ENCODE measurements at regions not wholly inside any gene's neighbourhood (a gene's known extent, or its start where the extent isn't known, plus 50 kb on each side); places are given as distances from the start of the nearest gene placed in this dataset.

DNA sequence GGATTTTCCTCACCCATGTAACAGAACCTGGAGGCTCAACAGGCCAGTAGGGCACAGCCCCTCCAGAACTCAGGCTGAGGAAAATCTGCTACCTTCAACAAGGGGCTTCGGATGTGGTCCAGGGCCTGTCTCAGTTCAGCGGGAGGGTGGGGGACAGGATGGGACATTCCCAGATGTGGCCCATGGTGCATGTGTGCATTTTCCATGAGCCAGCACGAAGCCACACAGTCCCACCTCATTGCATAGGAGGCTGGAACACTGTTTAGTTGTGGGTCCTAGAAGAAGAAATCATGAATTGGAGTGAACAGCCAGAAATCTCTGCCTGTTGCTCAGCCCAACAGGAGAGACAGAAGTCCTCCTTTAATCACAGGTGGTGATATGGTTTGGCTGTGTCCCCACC lies 469.6 kb upstream of the MYT1L start:
- TF ChIP-seq POLR2A (IDR thresholded peaks at IDR 0.05) (no peak), POLR2AphosphoS5 (IDR thresholded peaks at IDR 0.05) (no peak)
- TF ChIP-seq, protein P1, sequence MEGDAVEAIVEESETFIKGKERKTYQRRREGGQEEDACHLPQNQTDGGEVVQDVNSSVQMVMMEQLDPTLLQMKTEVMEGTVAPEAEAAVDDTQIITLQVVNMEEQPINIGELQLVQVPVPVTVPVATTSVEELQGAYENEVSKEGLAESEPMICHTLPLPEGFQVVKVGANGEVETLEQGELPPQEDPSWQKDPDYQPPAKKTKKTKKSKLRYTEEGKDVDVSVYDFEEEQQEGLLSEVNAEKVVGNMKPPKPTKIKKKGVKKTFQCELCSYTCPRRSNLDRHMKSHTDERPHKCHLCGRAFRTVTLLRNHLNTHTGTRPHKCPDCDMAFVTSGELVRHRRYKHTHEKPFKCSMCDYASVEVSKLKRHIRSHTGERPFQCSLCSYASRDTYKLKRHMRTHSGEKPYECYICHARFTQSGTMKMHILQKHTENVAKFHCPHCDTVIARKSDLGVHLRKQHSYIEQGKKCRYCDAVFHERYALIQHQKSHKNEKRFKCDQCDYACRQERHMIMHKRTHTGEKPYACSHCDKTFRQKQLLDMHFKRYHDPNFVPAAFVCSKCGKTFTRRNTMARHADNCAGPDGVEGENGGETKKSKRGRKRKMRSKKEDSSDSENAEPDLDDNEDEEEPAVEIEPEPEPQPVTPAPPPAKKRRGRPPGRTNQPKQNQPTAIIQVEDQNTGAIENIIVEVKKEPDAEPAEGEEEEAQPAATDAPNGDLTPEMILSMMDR (IDR thresholded peaks at IDR 0.05 in 8 of 11, conservative IDR thresholded peaks at IDR 0.05 in 3 of 11) = no peak
- intact Hi-C loops (cut with DNase I; ENCODE audit: low total_unique reads) = no loop called here
- WGBS, 5 donors = 77 to 90% (median 81%) methylated on average over 3 of the region's 3 CpGs
- H3K27ac ChIP-seq = no peak overlapping the region
- DNase-seq = no peak
- no peak overlapping the region for H3K4me3 ChIP-seq
- no peaks in the 10 kb centered on the region for H3K36me3 ChIP-seq
- peaks cover 0 to 23% (median 6%) of the 10 kb centered on the region in 8 donors for H3K9me3 ChIP-seq
- peaks cover 0 to 4% (median 0%) of the 10 kb centered on the region in 7 donors for H3K27me3 ChIP-seq (replicated peaks in 1 of 7)
- H3K4me1 ChIP-seq = no peaks in the 10 kb centered on the region

DNA sequence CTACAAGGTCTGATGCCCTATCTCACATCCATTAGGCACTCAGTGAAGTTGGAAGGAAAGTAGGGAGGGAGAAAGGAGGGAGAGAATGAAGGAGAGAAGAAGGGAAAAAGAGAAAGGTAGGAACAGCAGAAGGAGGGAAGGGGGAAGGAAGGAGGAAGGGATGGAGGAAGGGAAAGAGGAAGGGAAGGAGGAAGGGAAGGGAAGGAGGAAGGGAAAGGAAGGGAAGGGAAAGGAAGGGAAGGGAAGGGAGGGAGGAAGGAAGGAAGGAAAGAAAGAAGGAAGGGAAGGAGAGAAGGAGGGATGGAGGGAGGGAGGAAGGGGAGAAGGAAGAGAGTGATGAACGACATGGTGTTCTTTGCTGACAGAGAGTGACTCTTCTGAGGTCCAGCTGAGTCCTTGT lies 468.9 kb upstream of the MYT1L start:
- no peak overlapping the region for H3K27ac ChIP-seq
- H3K9me3 ChIP-seq = peaks cover 0 to 23% (median 6%) of the 10 kb centered on the region in 8 donors
- WGBS, 5 donors = 50 to 64% (median 58%) methylated on average over 1 of the region's 1 CpG
- H3K27me3 ChIP-seq (replicated peaks in 1 of 7) = peaks cover 0 to 4% (median 0%) of the 10 kb centered on the region in 7 donors
- TF ChIP-seq POLR2AphosphoS5 (IDR thresholded peaks at IDR 0.05) = no peak
- no peak for TF ChIP-seq POLR2A (IDR thresholded peaks at IDR 0.05)
- TF ChIP-seq, protein P1 (IDR thresholded peaks at IDR 0.05 in 8 of 11, conservative IDR thresholded peaks at IDR 0.05 in 3 of 11) = no peak
- DNase-seq = no peak
- H3K4me3 ChIP-seq = no peak overlapping the region
- intact Hi-C loops (cut with DNase I; ENCODE audit: low total_unique reads) = no loop called here
- H3K36me3 ChIP-seq = no peaks in the 10 kb centered on the region
- H3K4me1 ChIP-seq = no peaks in the 10 kb centered on the region

DNA sequence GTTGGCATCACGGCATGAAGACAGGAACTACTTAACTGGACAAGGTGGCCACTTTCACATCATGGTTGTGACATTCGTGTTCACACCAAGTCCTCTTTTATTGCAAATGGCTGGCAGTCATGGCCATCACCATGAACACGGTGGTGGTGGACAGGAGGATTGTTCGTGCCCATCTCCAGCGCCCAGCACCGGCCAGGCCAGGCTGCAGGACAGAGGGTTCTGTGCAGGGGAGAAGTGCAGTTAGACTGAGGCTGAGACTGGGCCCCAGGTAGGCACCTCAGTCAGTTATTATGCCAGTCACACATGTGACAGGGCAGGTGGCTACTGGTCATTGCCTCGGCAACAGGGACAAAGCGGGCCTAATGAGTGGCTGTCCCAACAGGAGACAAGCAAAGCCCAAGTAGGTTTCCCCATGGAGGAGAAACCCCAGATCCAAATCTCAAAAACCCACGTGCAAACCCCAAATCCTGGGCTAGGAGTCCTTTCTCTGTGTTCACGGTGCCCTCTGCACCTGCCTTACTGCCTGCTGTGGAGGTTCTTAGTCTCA lies 468.1 kb upstream of the MYT1L start:
- Histone ChIP-seq H3K4me3 (no peak overlapping the region), H3K4me1 (no peaks in the 10 kb centered on the region), H3K36me3 (no peaks in the 10 kb centered on the region), H3K27ac (no peak overlapping the region), H3K9me3 (peaks cover 0 to 23% (median 6%) of the 10 kb centered on the region in 8 donors), H3K27me3 (replicated peaks in 1 of 7) (peaks cover 0 to 4% (median 0%) of the 10 kb centered on the region in 7 donors)
- intact Hi-C loops (cut with DNase I; ENCODE audit: low total_unique reads) = no loop called here
- DNase-seq = no peak
- WGBS, 5 donors = 81 to 90% (median 87%) methylated on average over 9 to 10 of the region's 10 CpGs
- TF ChIP-seq, protein P1 (IDR thresholded peaks at IDR 0.05 in 8 of 11, conservative IDR thresholded peaks at IDR 0.05 in 3 of 11) = no peak

DNA sequence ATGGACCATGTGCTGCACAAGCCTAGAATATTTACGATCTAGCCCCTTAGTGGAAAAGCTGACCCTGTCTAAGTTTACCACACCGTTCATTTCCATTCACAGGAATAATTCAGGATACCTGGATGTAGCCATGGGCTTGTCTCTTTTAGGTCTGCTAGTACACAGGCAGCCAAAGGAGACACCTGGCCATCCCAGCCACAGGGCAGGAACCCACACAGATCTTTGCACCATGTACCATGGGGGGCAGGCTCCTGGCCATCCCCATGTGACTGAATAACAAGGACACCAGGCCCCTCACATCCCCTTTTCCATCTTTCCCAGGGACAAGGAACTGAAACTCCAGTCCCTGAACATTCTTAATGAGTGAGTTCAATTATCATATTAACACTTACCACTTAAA lies 467.3 kb upstream of the MYT1L start:
- TF ChIP-seq, protein P1 (IDR thresholded peaks at IDR 0.05 in 8 of 11, conservative IDR thresholded peaks at IDR 0.05 in 3 of 11) = no peak
- TF ChIP-seq POLR2AphosphoS5 (IDR thresholded peaks at IDR 0.05) = no peak
- TF ChIP-seq POLR2A (IDR thresholded peaks at IDR 0.05) = no peak
- H3K9me3 ChIP-seq = peaks cover 0 to 19% (median 6%) of the 10 kb centered on the region in 8 donors
- H3K4me3 ChIP-seq = no peak overlapping the region
- 79 to 93% (median 89%) methylated on average over 2 of the region's 2 CpGs for WGBS, 5 donors
- H3K36me3 ChIP-seq = no peaks in the 10 kb centered on the region
- no peaks in the 10 kb centered on the region for H3K4me1 ChIP-seq
- H3K27ac ChIP-seq = no peak overlapping the region
- H3K27me3 ChIP-seq (replicated peaks in 1 of 7) = peaks cover 0 to 4% (median 0%) of the 10 kb centered on the region in 7 donors
- DNase-seq = no peak
- intact Hi-C loops (cut with DNase I; ENCODE audit: low total_unique reads) = no loop called here

Data from spleen (tissue), 11 donors.